IMR-90 (cell line): ENCODE measurements at regions not wholly inside any gene's neighbourhood (a gene's known extent, or its start where the extent isn't known, plus 50 kb on each side); places are given as distances from the start of the nearest gene placed in this dataset.

Experiments used
- ATAC-seq: fragments of 200-7000 bp; cut with Tn5 transposase; 2 replicates; pipeline ENCODE4 v1.9.1; 2020; ENCODE audit warnings: low read depth, mild to moderate bottlenecking, moderate library complexity
- BruUV-seq: library from RNA; stranded (reverse); fragments of 400-500 nt; replicated peaks from 2 replicates; lab custom pipeline; 2021; lab: Mats Ljungman, UMichigan
- CTCF ChIA-PET: fragments of 300-600 bp; formaldehyde crosslinking; extraction: SDS; loops from one replicate; lab custom pipeline; 2021; ENCODE audit warnings: antibody characterized with exemption; lab: Yijun Ruan, JAX
- POLR2A ChIA-PET: fragments of 300-600 bp; sonication (Branson Sonifier 250); formaldehyde crosslinking; loops from one replicate; lab custom pipeline; 2022; ENCODE audit warnings: antibody characterized with exemption; ENCODE audit not compliant: unreplicated experiment; lab: Charles Lee
- DNase-seq: peaks from one replicate; pipeline ENCODE4 v3.0.0; 2013
- H2AFZ ChIP-seq: replicated peaks from 2 replicates; pipeline ENCODE3; 2013; ENCODE audit warnings: low read length, mild to moderate bottlenecking; ENCODE audit not compliant: poor library complexity
- H2AK5ac ChIP-seq: 2 replicates; pipeline ENCODE4 v1.6.1; 2013; ENCODE audit warnings: low read depth, low read length, inconsistent platforms
- H2AK9ac ChIP-seq: replicated peaks from 2 replicates; pipeline ENCODE3; 2013; ENCODE audit warnings: mild to moderate bottlenecking, low read depth, low read length, moderate library complexity; ENCODE audit not compliant: poor library complexity
- H2BK120ac ChIP-seq: 2 replicates; pipeline ENCODE4 v1.6.1; 2013; ENCODE audit warnings: low read depth, low read length, inconsistent platforms
- H2BK15ac ChIP-seq: 3 replicates; pipeline ENCODE4 v1.6.1; 2013; ENCODE audit warnings: low read depth, low read length, inconsistent platforms
- H2BK20ac ChIP-seq: 2 replicates; pipeline ENCODE4 v1.6.1; 2013; ENCODE audit warnings: low read depth, mild to moderate bottlenecking, inconsistent platforms, low read length, moderate library complexity
- H2BK5ac ChIP-seq: 2 replicates; pipeline ENCODE4 v1.6.1; 2013; ENCODE audit warnings: mild to moderate bottlenecking, low read depth, low read length, inconsistent platforms; ENCODE audit not compliant: poor library complexity, severe bottlenecking
- H3K14ac ChIP-seq: replicated peaks from 2 replicates; pipeline ENCODE4 v1.6.1; 2013; ENCODE audit warnings: low read depth, low read length, inconsistent platforms
- H3K18ac ChIP-seq: 2 replicates; pipeline ENCODE4 v1.6.1; 2013; ENCODE audit warnings: low read depth, low read length, control low read depth
- H3K23ac ChIP-seq: 2 replicates; pipeline ENCODE4 v1.6.1; 2013; ENCODE audit warnings: low read depth, low read length, inconsistent platforms
- H3K27ac ChIP-seq: 2 replicates; pipeline ENCODE4 v1.5.1; 2013; ENCODE audit warnings: mild to moderate bottlenecking, control low read depth, low read length; ENCODE audit not compliant: insufficient read depth
- H3K27me3 ChIP-seq: 2 replicates; pipeline ENCODE4 v1.6.1; 2013; ENCODE audit warnings: low read length; ENCODE audit not compliant: control insufficient read depth, insufficient read depth
- H3K36me3 ChIP-seq: 2 replicates; pipeline ENCODE4 v1.6.1; 2013; ENCODE audit warnings: low read length, mixed read lengths; ENCODE audit not compliant: control insufficient read depth, insufficient read depth
- H3K4ac ChIP-seq: 2 replicates; pipeline ENCODE4 v1.6.1; 2013; ENCODE audit warnings: low read depth, low read length, inconsistent platforms
- H3K4me1 ChIP-seq: 2 replicates; pipeline ENCODE4 v1.6.1; 2013; ENCODE audit warnings: low read length, mixed read lengths; ENCODE audit not compliant: control insufficient read depth, insufficient read depth
- H3K4me2 ChIP-seq: 2 replicates; pipeline ENCODE4 v1.6.1; 2013; ENCODE audit warnings: low read depth, mild to moderate bottlenecking, control low read depth, low read length, moderate library complexity
- H3K4me3 ChIP-seq: 2 replicates; pipeline ENCODE4 v1.5.1; 2013; ENCODE audit warnings: low read depth, mild to moderate bottlenecking, control low read depth, low read length, moderate library complexity; ENCODE audit not compliant: insufficient read depth
- H3K56ac ChIP-seq: 2 replicates; pipeline ENCODE4 v1.6.1; 2013; ENCODE audit warnings: low read length, inconsistent platforms; ENCODE audit not compliant: insufficient read depth; ENCODE audit errors: extremely low read depth
- H3K79me1 ChIP-seq, 2 experiments: 2 replicates each; pipeline ENCODE4 v1.6.1; 2013; ENCODE audit warnings: low read length in 2 of 2, inconsistent platforms in 1 of 2, low read depth in 1 of 2
- H3K9ac ChIP-seq: 2 replicates; pipeline ENCODE4 v1.6.1; 2013; ENCODE audit warnings: low read depth, low read length, control low read depth
- H3K9me1 ChIP-seq: 2 replicates; pipeline ENCODE4 v1.6.1; 2013; ENCODE audit warnings: low read length, inconsistent platforms; ENCODE audit not compliant: insufficient read depth
- H3K9me3 ChIP-seq: 2 replicates; pipeline ENCODE4 v1.6.1; 2013; ENCODE audit warnings: low read length; ENCODE audit not compliant: control insufficient read depth, insufficient read depth
- H4K20me1 ChIP-seq: 2 replicates; pipeline ENCODE4 v1.6.1; 2013; ENCODE audit warnings: low read length, inconsistent platforms; ENCODE audit not compliant: insufficient read depth
- H4K5ac ChIP-seq: 2 replicates; pipeline ENCODE4 v1.6.1; 2013; ENCODE audit warnings: mild to moderate bottlenecking, low read depth, low read length, control low read depth
- H4K8ac ChIP-seq, 2 experiments: 2 replicates each; pipeline ENCODE4 v1.6.1; 2013; ENCODE audit warnings: low read depth in 2 of 2, low read length in 2 of 2, control low read depth in 1 of 2, inconsistent platforms in 1 of 2
- H4K91ac ChIP-seq: 2 replicates; pipeline ENCODE4 v1.6.1; 2013; ENCODE audit warnings: low read depth, low read length, inconsistent platforms; ENCODE audit not compliant: insufficient read depth
- RAD21 ChIP-seq: IDR thresholded peaks from 2 replicates; pipeline ENCODE4 v1.6.1; 2012; ENCODE audit warnings: low read length, improper control_type of control experiment
- RFX5 ChIP-seq: IDR thresholded peaks from 2 replicates; pipeline ENCODE4 v1.8.0; 2012; ENCODE audit warnings: low read depth, mild to moderate bottlenecking, low read length, moderate library complexity
- SMC3 ChIP-seq: fragments of 150-350 bp; IDR thresholded peaks from 2 replicates; pipeline ENCODE4 v1.6.1; 2016; ENCODE audit warnings: low read depth, mild to moderate bottlenecking, antibody characterized with exemption, low read length, moderate library complexity
- WGBS, 2 experiments: methylation state at CpG; one replicate each; pipeline versions ENCODE4 v1.1.5 to v1.1.7; 2013; ENCODE audit warnings: missing lambda C conversion rate in 2 of 2; ENCODE audit not compliant: insufficient read length in 1 of 2; ENCODE audit errors: extremely low coverage in 2 of 2; 5-methylcytosine and 5-hydroxymethylcytosine counted together
- dilution Hi-C: fragments of 300-500 bp; cut with HindIII; formaldehyde crosslinking; loops from one replicate; pipeline ENCODE4 v1.14.3; 2018; ENCODE audit warnings: low sequenced_read_pairs; ENCODE audit not compliant: unreplicated experiment
- in situ Hi-C: fragments of 300-500 bp; cut with MboI; formaldehyde crosslinking; loops from 3 replicates; pipeline ENCODE4 v1.14.3; 2019; ENCODE audit warnings: low sequenced_read_pairs, inconsistent platforms, mixed read lengths
- intact Hi-C: fragments of 100-400 bp; cut with micrococcal nuclease; formaldehyde crosslinking; loops from 2 replicates; pipeline ENCODE4 v1.10.0; 2022

DNA sequence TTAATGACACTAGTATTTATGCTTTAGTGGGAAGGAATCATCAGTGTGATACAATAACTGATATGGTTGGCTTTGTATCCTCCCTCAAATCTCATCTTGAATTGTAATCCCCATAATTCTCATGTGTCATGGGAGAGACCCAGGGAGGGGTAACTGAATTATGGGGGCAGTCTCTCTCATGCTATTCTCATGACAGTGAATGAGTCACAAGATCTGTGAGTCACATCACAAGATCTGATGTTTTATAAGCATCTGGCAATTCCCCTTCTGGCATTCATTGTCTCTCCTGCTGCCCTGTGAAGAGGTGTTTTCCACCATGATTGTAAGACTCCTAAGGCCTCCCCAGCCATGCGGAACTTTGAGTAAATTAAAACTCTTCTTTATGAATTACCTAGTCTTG, 1760.3 kb downstream of the NCAM2 start:
- no CpG with 5 or more reads among the region's 1 CpG for WGBS, 2 experiments
- no peak overlapping the region for H2AK5ac ChIP-seq
- H3K4me1 ChIP-seq, result no peaks in the 10 kb centered on the region
- H2BK15ac ChIP-seq, result no peak overlapping the region
- H3K9me1 ChIP-seq, result no peaks in the 10 kb centered on the region
- H2BK5ac ChIP-seq, result no peak overlapping the region
- no TSS peak for BruUV-seq
- intact Hi-C loops (no loop called here), dilution Hi-C loops (no loop called here), in situ Hi-C loops (no loop called here)
- no peak overlapping the region for H2AFZ ChIP-seq
- H2BK20ac ChIP-seq, result no peak overlapping the region
- H3K14ac ChIP-seq, result no peak overlapping the region
- H3K4me3 ChIP-seq, result no peak overlapping the region
- H4K8ac ChIP-seq, result no peak overlapping the region
- ChIA-PET CTCF (no interaction called here), POLR2A (no interaction called here)
- no peaks in the 10 kb centered on the region for H3K79me1 ChIP-seq
- no peaks in the 10 kb centered on the region for H3K27me3 ChIP-seq
- H2BK120ac ChIP-seq, result no peak overlapping the region
- H3K9ac ChIP-seq, result no peak overlapping the region
- no peak overlapping the region for H3K4ac ChIP-seq
- no peak overlapping the region for H3K4me2 ChIP-seq
- H4K20me1 ChIP-seq, result no peaks in the 10 kb centered on the region
- H2AK9ac ChIP-seq, result no peak overlapping the region
- H4K5ac ChIP-seq, result no peak overlapping the region
- H4K91ac ChIP-seq, result no peak overlapping the region
- no peak overlapping the region for H3K27ac ChIP-seq
- DNase-seq, result no peak
- H3K36me3 ChIP-seq, result no peaks in the 10 kb centered on the region
- TF ChIP-seq RFX5, result no peak
- no peak for TF ChIP-seq SMC3
- TF ChIP-seq RAD21, result no peak
- ATAC-seq, result no peak
- no peak overlapping the region for H3K56ac ChIP-seq
- H3K9me3 ChIP-seq, result peaks cover 4% of the 10 kb centered on the region
- H3K23ac ChIP-seq, result no peak overlapping the region
- no peak overlapping the region for H3K18ac ChIP-seq
